HG02943 (cell line): ENCODE measurements at regions not wholly inside any gene's neighbourhood (a gene's known extent, or its start where the extent isn't known, plus 50 kb on each side); places are given as distances from the start of the nearest gene placed in this dataset.

Source experiments
- ATAC-seq: cut with Tn5 transposase; IDR thresholded peaks from one replicate; pipeline ENCODE4 v1.9.1; 2021; ENCODE audit warnings: mild to moderate bottlenecking, low read depth, moderate library complexity; ENCODE audit not compliant: unreplicated experiment

DNA sequence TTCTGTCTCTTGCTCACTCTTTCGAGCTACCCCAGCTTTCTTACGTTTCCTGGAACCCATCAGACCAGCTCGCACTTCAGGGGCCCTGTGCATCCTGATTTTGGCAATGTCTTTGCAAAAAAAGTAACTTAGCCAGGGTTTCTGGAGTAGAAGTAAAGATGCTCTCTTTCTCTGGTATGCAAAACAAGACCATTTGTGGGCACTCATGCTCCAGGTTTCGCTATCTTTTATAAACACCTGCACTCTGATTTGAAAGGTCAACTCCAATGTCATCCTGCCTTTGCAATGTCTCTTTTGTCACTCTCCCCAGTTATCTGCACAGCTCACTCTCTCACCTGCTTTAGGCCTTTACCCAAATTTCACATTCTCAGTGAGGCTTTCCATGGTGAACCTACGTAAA lies 869.1 kb downstream of the QKI start:
- ATAC-seq = no peak

DNA sequence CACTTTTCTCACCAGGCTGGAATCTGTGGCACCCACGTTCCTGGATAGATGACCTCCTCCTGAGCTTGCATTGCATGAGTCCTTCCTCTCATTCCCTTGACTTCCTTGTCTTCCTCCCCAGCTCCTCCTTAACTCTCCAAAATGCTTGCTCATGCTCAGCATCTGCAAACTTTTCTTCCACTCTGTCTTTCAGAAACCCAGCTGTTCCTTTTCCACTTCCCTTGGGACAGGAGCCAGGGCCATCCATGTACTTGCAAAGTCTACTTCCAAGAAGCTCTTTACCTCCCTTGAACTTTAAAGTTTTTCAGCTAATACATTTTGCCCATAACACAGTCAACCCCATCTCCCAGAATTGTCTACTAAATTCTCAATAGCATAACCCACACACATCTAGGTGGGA lies 861.7 kb downstream of the QKI start:
- ATAC-seq = no peak

DNA sequence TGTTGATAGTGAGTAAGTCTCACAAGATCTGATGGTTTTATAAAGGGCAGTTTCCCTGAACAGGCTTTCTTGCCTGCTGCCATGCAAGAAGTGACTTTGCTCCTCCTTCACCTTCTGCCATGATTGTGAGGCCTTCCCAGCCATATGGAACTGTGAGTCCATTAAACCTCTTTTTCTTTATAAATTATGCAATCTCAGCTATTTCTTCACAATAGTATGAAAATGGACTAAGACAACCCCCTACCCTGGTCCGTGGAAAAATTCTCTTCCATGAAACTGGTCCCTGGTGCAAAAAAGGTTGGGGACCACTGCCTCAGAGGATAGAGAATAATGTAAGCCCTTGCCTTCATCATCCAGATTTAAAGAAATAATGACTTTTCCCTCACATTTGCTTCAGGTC lies 861.3 kb downstream of the QKI start:
- no peak for ATAC-seq

DNA sequence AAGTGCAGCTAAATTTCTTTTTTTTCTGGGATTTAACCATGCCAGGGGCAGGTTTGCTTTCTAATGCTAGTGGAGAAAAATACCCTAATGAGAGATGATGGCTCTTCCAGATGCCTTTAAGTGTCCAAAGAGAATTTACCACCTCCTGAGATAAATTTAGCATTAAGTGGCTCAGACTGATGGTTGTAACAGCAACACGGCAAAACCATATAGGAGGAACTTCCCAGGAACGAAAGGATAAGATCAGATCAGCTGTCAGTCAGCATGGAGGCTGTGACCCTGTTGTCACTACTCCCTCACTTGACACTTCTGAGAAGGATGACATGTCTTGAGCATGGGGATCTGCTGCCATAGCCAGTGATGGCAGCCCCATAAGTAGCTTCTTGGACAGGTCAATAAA lies 860.0 kb downstream of the QKI start:
- no peak for ATAC-seq

DNA sequence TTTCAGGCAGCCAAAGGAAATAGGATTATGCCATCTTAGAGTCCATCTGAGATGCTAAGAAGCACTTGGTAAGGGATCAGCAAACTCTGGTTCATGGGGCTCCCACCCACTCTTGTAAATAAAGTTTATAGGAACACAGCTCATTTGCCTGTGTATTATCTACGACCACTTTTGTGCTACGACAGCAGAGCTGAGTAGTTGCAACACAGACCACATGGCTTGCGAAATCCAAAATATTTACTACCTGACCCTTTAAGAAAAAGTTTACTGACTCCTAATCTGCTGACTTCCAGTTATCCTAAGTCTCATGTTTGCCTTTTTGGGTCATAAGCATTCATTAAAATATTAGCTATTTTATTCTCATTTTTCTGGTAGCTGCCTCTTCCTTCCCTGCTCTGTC lies 859.0 kb downstream of the QKI start:
- ATAC-seq = no peak

DNA sequence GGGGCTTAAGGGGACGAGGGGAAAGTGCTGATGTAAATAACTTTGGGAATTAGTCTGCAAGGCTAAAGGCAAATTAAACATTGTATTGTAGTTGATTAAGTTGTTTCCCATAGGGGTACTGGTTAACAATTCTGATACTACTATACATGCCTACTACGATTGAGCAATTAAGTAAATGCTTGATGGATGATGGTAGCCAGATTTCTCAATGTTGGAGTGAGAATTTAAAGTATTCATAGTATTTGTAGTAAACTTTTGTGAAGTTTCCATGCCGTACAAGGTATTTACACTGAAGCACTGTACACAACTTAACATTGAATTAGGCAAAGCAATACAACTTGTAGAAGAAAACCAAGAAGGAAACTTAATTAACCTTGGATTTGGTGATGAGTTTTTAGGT lies 852.3 kb downstream of the QKI start:
- no peak for ATAC-seq

DNA sequence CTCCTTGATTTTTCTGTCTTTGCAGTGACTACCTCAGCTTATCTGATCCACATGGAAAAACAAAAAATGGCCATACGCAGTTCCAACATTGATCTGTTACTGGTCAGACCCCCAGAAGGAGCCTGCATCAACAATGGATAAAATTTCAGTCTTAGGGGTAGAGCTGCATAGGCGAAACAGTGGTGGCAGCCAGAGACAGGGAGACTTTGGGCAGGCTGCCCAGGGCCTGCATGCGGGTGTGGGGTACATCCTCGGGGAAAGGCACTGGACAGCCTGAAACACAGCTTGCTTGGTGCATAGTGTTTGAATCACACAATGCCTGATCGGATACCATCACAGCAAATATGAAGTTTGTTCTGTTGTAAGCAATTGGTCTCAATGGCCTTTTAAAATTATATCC lies 847.8 kb downstream of the QKI start:
- no peak for ATAC-seq

DNA sequence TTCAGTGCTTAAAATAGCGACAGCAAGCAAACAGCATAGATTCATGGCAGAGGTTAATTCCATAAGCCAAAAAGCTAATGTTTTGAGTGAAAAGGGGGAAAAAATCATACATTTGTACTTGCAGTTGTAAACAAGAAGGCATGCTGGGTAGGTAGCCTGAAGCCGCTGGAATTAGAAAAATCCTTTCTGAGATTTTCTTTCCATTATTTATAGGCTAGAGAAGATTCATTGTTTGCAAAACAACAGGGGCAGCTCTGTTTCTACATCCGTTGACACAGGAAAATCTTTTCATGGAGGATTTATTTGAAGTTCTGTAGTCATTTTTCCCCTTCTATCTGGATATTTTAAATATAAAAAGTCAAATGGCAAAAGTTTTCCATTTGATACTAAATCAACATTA lies 843.9 kb downstream of the QKI start:
- ATAC-seq = no peak

DNA sequence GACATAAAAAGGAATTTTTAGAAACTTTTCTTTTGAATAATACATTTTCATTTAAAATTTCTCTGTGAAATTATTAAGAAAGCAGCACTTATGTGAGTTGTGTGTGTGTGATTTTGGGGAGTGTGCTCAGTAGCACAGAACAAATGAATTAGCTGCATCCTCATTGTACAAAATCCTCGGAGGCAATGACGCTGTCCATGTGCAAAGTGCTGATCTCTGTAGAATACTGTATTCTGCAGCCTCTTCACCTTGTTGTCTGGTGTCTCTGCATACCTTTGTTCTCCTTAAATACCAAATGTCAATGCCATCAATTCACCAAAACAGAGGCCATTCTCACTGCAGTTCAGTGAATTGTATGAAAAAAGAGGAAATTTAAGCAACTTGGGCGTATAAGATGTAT lies 838.4 kb downstream of the QKI start:
- no peak for ATAC-seq

DNA sequence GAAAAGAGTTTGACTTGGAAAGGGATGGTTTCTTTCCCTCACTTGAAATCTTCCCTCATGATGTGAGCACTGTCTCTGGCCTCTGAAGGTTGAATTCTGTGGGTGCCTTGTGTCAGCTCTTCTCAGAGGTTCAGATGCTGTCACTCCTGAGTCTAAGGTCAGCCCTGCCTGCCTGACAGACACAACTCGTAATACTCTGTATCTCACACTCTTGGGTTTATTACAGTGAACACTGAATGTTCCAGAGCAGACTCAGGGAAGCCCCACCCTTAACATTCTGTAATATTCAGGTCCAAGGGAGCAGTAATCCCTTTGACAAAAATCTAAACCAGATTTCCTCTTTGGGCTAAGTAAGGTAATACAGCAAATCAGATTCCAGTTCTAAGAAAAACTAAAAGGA lies 837.8 kb downstream of the QKI start:
- ATAC-seq = no peak

DNA sequence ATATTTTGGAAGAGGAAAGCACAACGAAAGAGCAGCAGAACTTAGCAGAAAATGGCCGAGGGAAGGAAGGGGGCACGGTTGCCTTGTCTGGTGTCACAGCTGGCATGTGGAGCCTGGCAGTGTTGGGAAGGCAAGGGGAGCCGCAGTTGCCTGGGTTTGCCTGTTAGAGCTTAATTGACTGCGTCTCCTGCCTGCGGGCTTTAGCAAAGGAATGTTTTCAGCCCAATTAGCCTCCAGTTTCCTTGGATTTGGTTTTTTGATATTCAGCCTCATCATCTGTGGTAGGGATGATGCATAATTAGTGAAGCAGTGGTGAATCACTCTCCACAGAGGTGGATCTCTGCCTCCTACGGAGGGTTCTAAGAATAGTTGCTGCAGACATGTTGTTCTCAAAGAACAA lies 832.6 kb downstream of the QKI start:
- no peak for ATAC-seq

DNA sequence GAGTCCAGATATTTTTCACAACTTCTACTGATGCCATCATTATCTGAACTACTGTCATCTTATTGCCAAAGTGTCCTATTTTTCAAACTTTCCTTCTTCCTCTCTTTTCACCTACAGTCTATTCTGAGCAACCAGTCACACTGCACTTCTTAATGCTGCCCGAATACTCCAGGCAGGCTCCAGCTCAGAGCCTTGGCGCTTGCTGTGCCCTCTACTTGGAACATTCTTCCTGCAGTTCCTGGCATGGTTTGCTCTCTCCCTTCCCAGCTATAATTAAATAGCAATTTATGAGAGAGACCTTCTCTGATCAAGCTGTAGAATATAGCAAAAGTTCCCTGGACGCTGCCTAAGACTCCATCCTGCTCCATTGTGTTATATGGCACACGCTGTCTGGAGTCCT lies 831.6 kb downstream of the QKI start:
- ATAC-seq = no peak

DNA sequence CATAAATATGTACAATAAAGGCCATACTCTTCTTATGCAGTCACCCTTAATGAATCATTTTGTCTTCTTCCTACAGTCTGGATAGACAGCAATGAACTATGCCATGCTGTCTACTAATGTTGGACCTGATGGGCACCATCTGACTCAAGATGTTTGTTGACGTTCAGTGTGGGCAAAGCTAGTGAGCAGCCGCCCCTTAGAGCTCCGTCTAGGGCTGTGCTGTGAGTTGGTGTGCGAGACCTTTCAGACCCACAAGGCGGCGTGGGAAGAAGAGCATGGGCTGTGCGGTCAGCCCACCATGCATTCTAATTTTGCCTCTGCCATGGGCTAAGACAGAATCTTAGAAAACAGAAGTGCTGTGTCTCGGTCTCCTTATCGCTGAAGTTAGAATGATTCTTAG lies 829.4 kb downstream of the QKI start:
- no peak for ATAC-seq

DNA sequence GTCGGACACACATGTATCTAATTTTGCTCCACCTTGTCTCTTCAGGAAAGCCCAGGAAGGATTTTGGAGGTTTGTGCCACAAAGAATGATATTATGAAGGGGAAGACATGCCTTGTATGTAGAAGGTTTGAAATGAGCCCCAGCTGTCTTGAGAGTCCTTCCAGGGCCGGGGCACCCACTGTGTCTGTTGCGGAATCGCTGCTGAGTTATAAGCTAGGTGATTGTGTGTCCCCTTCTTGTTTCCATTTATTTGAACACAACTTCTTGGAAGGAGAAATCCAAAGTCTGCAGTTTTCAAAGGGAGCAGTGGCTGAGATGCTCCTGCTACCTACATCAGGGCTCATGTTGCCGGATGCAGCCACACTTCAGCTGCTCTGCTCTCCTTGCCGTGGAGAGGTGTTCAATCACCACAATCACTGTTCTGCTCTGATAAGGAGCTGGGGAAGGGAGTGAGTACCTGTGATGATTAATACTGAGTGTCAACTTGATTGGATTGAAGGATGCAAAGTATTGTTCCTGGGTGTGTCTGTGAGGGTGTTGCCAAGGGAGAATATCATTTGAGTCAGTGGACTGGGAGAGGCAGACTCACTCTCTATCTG lies 828.6 kb downstream of the QKI start:
- no peak for ATAC-seq

DNA sequence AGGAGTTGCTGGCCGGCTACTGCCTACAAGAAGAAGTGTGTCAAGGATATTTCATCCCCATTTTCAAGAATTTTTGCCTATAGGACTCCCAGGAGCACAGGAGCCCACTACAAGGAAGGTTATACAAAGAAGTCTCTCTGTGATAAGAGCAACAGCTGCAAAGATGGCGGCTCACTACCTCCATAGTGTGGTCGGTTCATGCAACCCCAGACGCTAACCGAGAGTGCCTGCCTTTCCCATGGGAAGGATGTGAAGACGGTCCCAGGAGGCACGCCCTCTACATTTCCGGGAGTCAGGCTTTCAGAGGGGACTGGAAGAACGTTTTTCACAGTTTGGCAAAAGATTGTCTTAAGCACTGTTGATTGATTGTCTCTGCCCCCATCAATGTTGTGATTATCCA lies 816.3 kb downstream of the QKI start:
- no peak for ATAC-seq

DNA sequence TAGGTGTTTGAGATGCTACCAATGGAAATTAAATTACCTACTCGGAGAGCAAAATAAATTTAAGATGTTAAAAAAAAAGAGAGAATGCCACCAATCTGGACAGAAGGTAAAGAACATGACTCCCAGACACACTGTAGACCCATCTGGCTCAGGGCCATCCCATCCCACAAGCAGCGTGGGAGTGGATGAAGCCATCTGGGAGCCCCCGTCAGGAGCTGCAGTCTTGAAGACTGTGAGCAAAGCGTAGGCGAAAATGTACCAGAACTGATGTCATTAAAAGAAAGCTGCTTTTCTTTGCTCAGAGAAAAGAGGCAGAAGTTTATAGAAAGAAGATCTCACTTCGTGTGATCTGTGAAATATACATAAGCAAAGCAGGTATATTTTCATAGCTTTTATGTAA lies 815.7 kb downstream of the QKI start:
- no peak for ATAC-seq

DNA sequence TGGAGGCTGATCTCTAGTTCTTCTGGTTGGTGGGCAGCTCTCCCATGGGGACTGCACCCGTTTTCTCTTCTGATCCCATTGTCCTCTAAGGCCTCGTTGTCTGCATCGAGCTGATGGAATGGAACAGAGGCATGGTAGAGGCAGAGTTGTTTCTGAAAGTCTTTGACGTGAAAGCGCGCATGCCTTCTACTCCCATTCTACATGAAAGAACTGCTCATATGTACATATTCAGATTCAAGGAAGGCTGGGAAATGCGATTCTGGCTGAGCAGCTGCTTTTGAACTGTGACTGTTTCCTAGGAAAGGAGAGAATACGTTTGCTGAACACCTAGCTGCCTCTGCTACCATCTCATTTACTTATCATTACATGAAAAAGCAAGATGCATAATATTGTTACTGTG lies 815.2 kb downstream of the QKI start:
- ATAC-seq = no peak

DNA sequence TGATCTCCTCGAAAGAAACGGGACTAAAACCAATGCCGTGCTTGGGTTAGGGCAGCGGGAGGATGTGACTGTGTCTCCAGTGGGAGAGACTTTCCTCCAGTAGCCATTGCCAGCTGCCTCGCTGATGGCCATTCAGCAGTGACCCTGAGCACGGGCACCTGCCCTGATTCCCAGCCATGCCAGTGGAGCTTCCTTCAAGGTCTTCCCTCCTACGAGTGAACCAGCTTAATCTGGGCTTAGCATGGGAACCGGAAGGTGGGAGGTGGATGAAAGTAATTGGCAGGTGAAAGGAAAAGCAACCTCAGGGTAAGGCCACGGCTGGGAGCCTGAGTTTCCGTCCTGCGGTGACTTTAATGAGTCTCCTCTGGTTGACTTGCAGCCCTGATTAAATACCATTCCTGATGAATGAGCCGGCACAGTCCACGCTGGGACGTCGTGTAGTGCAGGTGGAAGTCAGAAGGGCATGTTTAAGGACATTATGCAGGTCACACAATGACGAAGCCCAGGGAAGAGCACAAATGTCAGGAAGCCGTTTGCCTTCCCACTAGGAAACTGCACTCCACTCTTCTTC lies 813.5 kb downstream of the QKI start:
- no peak for ATAC-seq

DNA sequence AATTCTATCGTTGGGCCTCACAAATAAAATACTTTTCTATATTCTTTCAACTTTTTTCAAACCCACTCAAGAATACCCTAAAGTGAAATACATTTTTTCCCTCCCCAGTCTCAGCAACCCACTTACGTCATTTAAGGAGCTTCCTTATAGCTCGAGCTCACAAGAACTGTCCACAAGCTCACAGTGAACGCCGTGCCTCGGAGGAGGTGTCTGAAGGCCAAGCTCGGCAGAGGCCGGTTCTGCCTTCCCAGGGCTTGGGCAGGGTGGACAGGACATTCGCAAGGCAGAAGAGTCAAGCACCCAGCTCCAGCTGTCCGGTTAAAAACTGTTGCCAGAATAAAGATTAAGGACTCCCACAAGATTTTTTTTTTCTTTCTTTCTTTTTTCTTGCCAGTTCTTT lies 802.3 kb downstream of the QKI start:
- no peak for ATAC-seq

DNA sequence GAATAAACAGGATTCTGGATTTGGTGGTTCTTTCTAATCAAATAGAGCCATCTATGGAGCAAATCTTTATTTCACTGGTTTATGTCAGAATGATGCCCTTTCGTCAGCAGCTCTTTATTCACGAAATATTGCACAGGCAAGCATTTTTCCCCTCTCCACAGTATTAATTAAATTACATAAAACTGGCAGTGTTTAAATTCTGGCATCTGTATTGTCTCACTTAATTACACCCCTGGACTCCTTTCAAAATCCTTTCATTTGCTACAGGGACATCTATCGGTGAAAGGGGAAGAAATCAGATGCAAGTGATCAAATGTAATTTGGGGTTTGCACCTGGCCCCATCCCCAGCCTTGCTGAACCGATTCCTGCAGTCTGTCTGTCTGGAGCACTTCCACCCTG lies 801.9 kb downstream of the QKI start:
- ATAC-seq = no peak

DNA sequence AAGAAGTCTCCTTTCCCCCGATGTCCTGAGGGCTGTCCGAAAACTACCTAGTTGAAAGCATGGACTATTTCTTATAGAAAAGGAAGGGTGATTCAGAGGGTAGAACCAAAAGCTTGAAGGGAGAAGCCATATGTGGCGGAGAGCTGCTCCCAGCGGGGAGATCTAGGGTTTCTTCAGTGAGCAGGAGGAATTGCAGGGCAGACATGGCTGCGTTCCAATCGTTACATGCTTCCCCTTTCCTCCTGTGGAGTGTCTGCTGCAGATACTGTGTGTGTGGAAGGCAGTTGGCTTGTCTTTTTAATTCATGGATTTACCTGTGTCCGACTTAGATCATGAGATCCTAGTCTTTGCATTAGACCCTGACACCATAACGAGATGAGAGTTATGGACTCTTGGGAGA lies 799.5 kb downstream of the QKI start:
- no peak for ATAC-seq

DNA sequence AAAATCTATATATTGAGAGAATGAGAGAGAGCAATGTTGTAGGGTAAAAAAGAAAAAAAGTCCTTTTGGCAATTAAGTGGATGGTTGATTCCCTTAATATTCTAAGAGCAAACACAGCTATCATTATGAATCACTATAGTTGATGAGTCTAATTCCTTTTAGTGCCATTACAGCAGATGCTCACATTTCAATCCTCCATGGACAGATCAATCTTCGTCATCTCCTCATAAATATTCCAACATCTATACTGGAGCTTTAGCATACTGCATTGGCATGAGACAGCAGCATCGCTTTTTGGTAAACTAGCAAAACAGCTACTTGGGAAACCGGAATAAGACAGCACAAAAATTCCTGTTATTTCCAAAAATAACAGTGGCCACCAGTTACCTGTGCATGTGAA lies 796.7 kb downstream of the QKI start:
- ATAC-seq = no peak

DNA sequence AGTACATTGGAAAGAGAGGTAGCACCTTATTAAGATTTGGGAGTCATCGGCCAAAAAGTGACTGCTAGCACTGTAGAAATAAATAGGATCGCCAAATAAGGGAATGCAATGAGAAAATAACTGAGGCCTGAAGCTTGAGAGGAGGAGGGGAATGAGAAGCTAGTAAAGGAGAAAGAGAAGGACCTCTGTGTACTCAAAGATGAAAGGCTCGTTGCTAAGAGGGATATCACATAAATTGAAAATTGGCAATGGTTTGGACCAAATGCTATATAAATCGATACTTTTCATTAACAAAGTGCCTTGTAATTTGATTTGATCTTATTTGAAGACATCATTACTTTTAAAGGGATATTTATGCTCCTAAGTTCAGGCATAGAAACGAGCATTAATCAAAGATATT lies 796.3 kb downstream of the QKI start:
- ATAC-seq = no peak
